Mucosa of descending colon (tissue), 3 donors: ENCODE measurements at regions not wholly inside any gene's neighbourhood (a gene's known extent, or its start where the extent isn't known, plus 50 kb on each side); places are given as distances from the start of the nearest gene placed in this dataset.

Experiments
- ATAC-seq: fragments of 200-7000 bp; cut with Tn5 transposase; one replicate; pipeline ENCODE4 v1.9.1; 2020; ENCODE audit warnings: mild to moderate bottlenecking, moderate library complexity
- DNase-seq, 3 donors: peaks; one replicate each; pipeline ENCODE4 v3.0.0-alpha.2; 2020
- H3K36me3 ChIP-seq: fragments of 200-600 bp; one replicate; pipeline ENCODE4 v1.8.0; 2021; ENCODE audit warnings: low read depth, mild to moderate bottlenecking
- H3K4me1 ChIP-seq: fragments of 200-600 bp; one replicate; pipeline ENCODE4 v1.8.0; 2021; ENCODE audit warnings: low read depth, mild to moderate bottlenecking
- H3K4me3 ChIP-seq: fragments of 200-600 bp; one replicate; pipeline ENCODE4 v1.8.0; 2021; ENCODE audit warnings: mild to moderate bottlenecking
- H3K9me3 ChIP-seq: fragments of 200-600 bp; one replicate; pipeline ENCODE4 v1.8.0; 2021; ENCODE audit warnings: mild to moderate bottlenecking
- intact Hi-C, 2 donors: fragments of 100-400 bp; cut with DNase I in 1 of 2; cut with micrococcal nuclease in 1 of 2; formaldehyde crosslinking; loops; one replicate each; pipeline versions ENCODE4 v1.11.0 to v1.11.1; 2022; cut with DNase I, micrococcal nuclease
- TF ChIP-seq, protein P1 (sequence below): fragments of 200-600 bp; IDR thresholded peaks from one replicate; pipeline ENCODE4 v1.8.0; 2022; ENCODE audit warnings: antibody characterized with exemption, mild to moderate bottlenecking
- donor health status: DM: no; HTN: no; CAD: no; lungs with moderate emphysema.
- donor health status: DM: no; HTN: no; CAD: no.
- donor health status: DM: no; HTN: yes; CAD: no.

GRCh38 chr1:195275710-195276109 lies 1332.5 kb downstream of the KCNT2 start:
- TF ChIP-seq, protein P1, sequence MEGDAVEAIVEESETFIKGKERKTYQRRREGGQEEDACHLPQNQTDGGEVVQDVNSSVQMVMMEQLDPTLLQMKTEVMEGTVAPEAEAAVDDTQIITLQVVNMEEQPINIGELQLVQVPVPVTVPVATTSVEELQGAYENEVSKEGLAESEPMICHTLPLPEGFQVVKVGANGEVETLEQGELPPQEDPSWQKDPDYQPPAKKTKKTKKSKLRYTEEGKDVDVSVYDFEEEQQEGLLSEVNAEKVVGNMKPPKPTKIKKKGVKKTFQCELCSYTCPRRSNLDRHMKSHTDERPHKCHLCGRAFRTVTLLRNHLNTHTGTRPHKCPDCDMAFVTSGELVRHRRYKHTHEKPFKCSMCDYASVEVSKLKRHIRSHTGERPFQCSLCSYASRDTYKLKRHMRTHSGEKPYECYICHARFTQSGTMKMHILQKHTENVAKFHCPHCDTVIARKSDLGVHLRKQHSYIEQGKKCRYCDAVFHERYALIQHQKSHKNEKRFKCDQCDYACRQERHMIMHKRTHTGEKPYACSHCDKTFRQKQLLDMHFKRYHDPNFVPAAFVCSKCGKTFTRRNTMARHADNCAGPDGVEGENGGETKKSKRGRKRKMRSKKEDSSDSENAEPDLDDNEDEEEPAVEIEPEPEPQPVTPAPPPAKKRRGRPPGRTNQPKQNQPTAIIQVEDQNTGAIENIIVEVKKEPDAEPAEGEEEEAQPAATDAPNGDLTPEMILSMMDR: no peak
- Histone ChIP-seq H3K4me3 (no peak overlapping the region), H3K9me3 (no peaks in the 10 kb centered on the region), H3K4me1 (no peaks in the 10 kb centered on the region), H3K36me3 (no peaks in the 10 kb centered on the region)
- intact Hi-C loops: no loop called here
- no peak for DNase-seq
- ATAC-seq: no peak

GRCh38 chr1:195251900-195252299 lies 1356.3 kb downstream of the KCNT2 start:
- Histone ChIP-seq H3K4me3 (no peak overlapping the region), H3K4me1 (no peaks in the 10 kb centered on the region), H3K36me3 (no peaks in the 10 kb centered on the region), H3K9me3 (no peaks in the 10 kb centered on the region)
- intact Hi-C loops: no loop called here
- DNase-seq (no peak), ATAC-seq (no peak)
- TF ChIP-seq, protein P1: no peak

- TF ChIP-seq, protein P1: no peak
- peaks cover under 1% of the 10 kb centered on the region for H3K9me3 ChIP-seq
- intact Hi-C loops: no loop called here
- H3K36me3 ChIP-seq: no peaks in the 10 kb centered on the region
- DNase-seq: no peak
- no peak overlapping the region for H3K4me3 ChIP-seq
- no peak for ATAC-seq
- H3K4me1 ChIP-seq: no peaks in the 10 kb centered on the region
Observed at GRCh38 chr1:195243492-195243891, 1364.7 kb downstream of the KCNT2 start.

DNA sequence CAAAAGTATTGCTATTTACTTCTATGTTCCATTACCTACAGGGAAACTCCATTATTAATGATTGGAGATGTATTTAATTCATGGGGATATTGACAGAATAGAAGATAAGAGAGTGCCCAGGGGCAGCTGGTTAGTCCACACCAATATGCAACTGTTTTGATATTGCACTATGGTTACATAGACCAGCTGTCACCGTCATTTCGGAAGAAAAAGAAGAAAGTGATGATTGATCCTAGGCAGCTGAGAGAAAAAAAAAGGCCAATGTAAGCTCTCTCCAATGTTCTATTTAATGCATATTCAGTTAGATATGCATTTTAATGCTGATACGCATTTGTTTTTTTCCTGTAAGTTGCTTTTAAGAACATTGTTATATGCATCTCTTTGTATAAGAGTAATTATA lies 1367.2 kb downstream of the KCNT2 start:
- TF ChIP-seq, protein P1: no peak
- H3K9me3 ChIP-seq: peaks cover 10% of the 10 kb centered on the region
- H3K36me3 ChIP-seq: no peaks in the 10 kb centered on the region
- H3K4me3 ChIP-seq: no peak overlapping the region
- intact Hi-C loops: no loop called here
- no peaks in the 10 kb centered on the region for H3K4me1 ChIP-seq
- ATAC-seq (no peak), DNase-seq (no peak)

- TF ChIP-seq, protein P1: no peak
- ATAC-seq: no peak
Observed at GRCh38 chr1:195238313-195238712, 1369.9 kb downstream of the KCNT2 start.

More at GRCh38 chr1:195238313-195238712, 1369.9 kb downstream of the KCNT2 start:
- DNase-seq: no peak
- H3K36me3 ChIP-seq: no peaks in the 10 kb centered on the region
- H3K4me1 ChIP-seq: no peaks in the 10 kb centered on the region
- intact Hi-C loops: no loop called here
- peaks cover 10% of the 10 kb centered on the region for H3K9me3 ChIP-seq
- H3K4me3 ChIP-seq: no peak overlapping the region
